K562 (cell line): ENCODE measurements at regions not wholly inside any gene's neighbourhood (a gene's known extent, or its start where the extent isn't known, plus 50 kb on each side); places are given as distances from the start of the nearest gene placed in this dataset.

Experiments used
- ATAC-seq: fragments of 200-7000 bp; cut with Tn5 transposase; 3 replicates; pipeline ENCODE4 v1.9.1; 2020; ENCODE audit warnings: moderate library complexity
- BruUV-seq: library from RNA; stranded (reverse); fragments of 400-500 nt; replicated peaks from 2 replicates; lab custom pipeline; 2021; lab: Mats Ljungman, UMichigan
- CTCF ChIA-PET: fragments of 300-600 bp; formaldehyde crosslinking; extraction: SDS; loops from one replicate; lab custom pipeline; 2021; ENCODE audit warnings: low intra/inter-chr PET ratio; lab: Yijun Ruan, JAX
- POLR2A ChIA-PET: fragments of 300-600, 350-650 bp; sonication (Branson Sonifier 250); formaldehyde crosslinking; extraction: SDS; loops from one replicate; lab custom pipeline; 2021; ENCODE audit warnings: antibody characterized with exemption, inconsistent platforms; lab: Yijun Ruan, JAX
- DNase-seq, 4 experiments: peaks; one replicate each; pipeline versions ENCODE4 v3.0.0 to v3.0.0-alpha.2; 2011 to 2018; ENCODE audit warnings: low spot score in 3 of 4, mixed read lengths in 3 of 4; ENCODE audit errors: extremely low read depth in 1 of 4
- FAIRE-seq: peaks from 2 replicates; lab custom pipeline; 2011; peaks lifted over from hg19 to GRCh38; lab: Jason Lieb, UNC
- H2AFZ ChIP-seq: 2 replicates; pipeline ENCODE4 v1.6.0; 2011; ENCODE audit warnings: low read depth, low read length, control low read depth, inconsistent platforms
- H3K27ac ChIP-seq: fragments of 200-600 bp; 3 replicates; pipeline ENCODE4 v1.8.0; 2011; ENCODE audit warnings: low read depth, mild to moderate bottlenecking, control low read depth, inconsistent platforms, low read length, moderate library complexity, mixed read lengths; ENCODE audit errors: extremely low read depth
- H3K27me3 ChIP-seq, 2 experiments: fragments of 300-600 bp in 1 of 2; 2 replicates in 1 of 2; 3 replicates in 1 of 2; pipeline versions ENCODE4 v1.6.0 to v1.8.0; 2011; ENCODE audit warnings: inconsistent platforms in 2 of 2, low read length in 2 of 2, mild to moderate bottlenecking in 1 of 2, mixed read lengths in 1 of 2, moderate library complexity in 1 of 2; ENCODE audit not compliant: control insufficient read depth in 2 of 2, insufficient read depth in 2 of 2
- H3K36me3 ChIP-seq: fragments of 300-600 bp; 3 replicates; pipeline ENCODE4 v1.8.0; 2011; ENCODE audit warnings: mild to moderate bottlenecking, low read length, inconsistent platforms; ENCODE audit not compliant: control insufficient read depth, insufficient read depth
- H3K4me1 ChIP-seq, 2 experiments: fragments of 200-600 bp in 1 of 2; replicated peaks in 1 of 2; 2 replicates in 1 of 2; 3 replicates in 1 of 2; pipeline versions ENCODE4 v1.5.1 to v1.8.0; 2011; ENCODE audit warnings: inconsistent platforms in 2 of 2, low read length in 2 of 2, mild to moderate bottlenecking in 1 of 2, mixed read lengths in 1 of 2, moderate library complexity in 1 of 2; ENCODE audit not compliant: control insufficient read depth in 2 of 2, insufficient read depth in 2 of 2
- H3K4me2 ChIP-seq: 2 replicates; pipeline ENCODE4 v1.6.1; 2011; ENCODE audit warnings: low read length, control low read depth, inconsistent platforms, mixed read lengths; ENCODE audit not compliant: insufficient read depth
- H3K4me3 ChIP-seq: fragments of 200-600 bp; sonication (generic), shearing (Covaris generic); 2 replicates; pipeline ENCODE4 v1.5.1; 2016; ENCODE audit warnings: control low read depth, inconsistent platforms
- H3K79me2 ChIP-seq: fragments of 200-600 bp; 3 replicates; pipeline ENCODE4 v1.8.0; 2011; ENCODE audit warnings: low read length, inconsistent platforms; ENCODE audit not compliant: control insufficient read depth, insufficient read depth
- H3K9ac ChIP-seq, 2 experiments: 2 replicates each; pipeline versions ENCODE4 v1.6.0 to v1.6.1; 2011; ENCODE audit warnings: low read depth in 2 of 2, low read length in 2 of 2, control low read depth in 1 of 2, inconsistent platforms in 1 of 2, mild to moderate bottlenecking in 1 of 2, mixed read lengths in 1 of 2; ENCODE audit not compliant: insufficient read depth in 1 of 2
- H3K9me1 ChIP-seq: one replicate; pipeline ENCODE4 v1.6.0; 2011; ENCODE audit warnings: inconsistent platforms, mild to moderate bottlenecking, low read length, moderate library complexity; ENCODE audit not compliant: control insufficient read depth, insufficient read depth
- H3K9me3 ChIP-seq: replicated peaks from 2 replicates; pipeline ENCODE4 v1.5.1; 2011; ENCODE audit warnings: low read depth, low read length, inconsistent platforms; ENCODE audit not compliant: control insufficient read depth, insufficient read depth
- H4K20me1 ChIP-seq: replicated peaks from 2 replicates; pipeline ENCODE4 v1.6.1; 2011; ENCODE audit warnings: low read length, inconsistent platforms, mixed read lengths; ENCODE audit not compliant: control insufficient read depth, insufficient read depth
- ARID2 ChIP-seq: fragments of 450-650 bp; IDR thresholded peaks from 2 replicates; pipeline ENCODE4 v1.6.1; 2017; ENCODE audit warnings: antibody characterized with exemption, mild to moderate bottlenecking
- ASH1L ChIP-seq: fragments of 450-650 bp; IDR thresholded peaks from 2 replicates; pipeline ENCODE4 v1.6.1; 2018; ENCODE audit warnings: borderline replicate concordance, mild to moderate bottlenecking, low read depth; ENCODE audit not compliant: partially characterized antibody
- EZH2 ChIP-seq: IDR thresholded peaks from 2 replicates; pipeline ENCODE4 v1.6.1; 2012; ENCODE audit warnings: low read depth, mild to moderate bottlenecking, inconsistent platforms, low read length, borderline replicate concordance
- FOXJ3 ChIP-seq: sonication (generic); formaldehyde crosslinking; IDR thresholded peaks from 2 replicates; pipeline ENCODE4 v1.4.0; 2020; ENCODE audit warnings: mild to moderate bottlenecking, missing genetic modification reagents
- IFI16 ChIP-seq: fragments of 250-450 bp; sonication (Bioruptor Pico); IDR thresholded peaks from 2 replicates; pipeline ENCODE4 v2.1.2; 2022; ENCODE audit warnings: mild to moderate bottlenecking, inconsistent platforms
- MITF ChIP-seq: IDR thresholded peaks from 2 replicates; pipeline ENCODE4 v1.6.1; 2014; ENCODE audit warnings: antibody characterized with exemption
- ZBTB12 ChIP-seq: fragments of 250-450 bp; sonication (Bioruptor Pico); IDR thresholded peaks from 2 replicates; pipeline ENCODE4 v1.4.0; 2020
- ZFPM2 ChIP-seq: fragments of 250-450 bp; sonication (Bioruptor Pico); IDR thresholded peaks from 2 replicates; pipeline ENCODE4 v1.5.1; 2022; ENCODE audit warnings: mild to moderate bottlenecking
- ZMIZ1 ChIP-seq, 2 experiments: fragments of 150-350 bp in 1 of 2; IDR thresholded peaks; 2 replicates each; pipeline ENCODE4 v1.6.1; 2012 to 2016; ENCODE audit warnings: low read depth in 2 of 2, low read length in 2 of 2, mild to moderate bottlenecking in 1 of 2, moderate library complexity in 1 of 2
- ZNF3 ChIP-seq: fragments of 250-450 bp; sonication (Bioruptor Pico); IDR thresholded peaks from 2 replicates; pipeline ENCODE4 v1.5.0; 2021; ENCODE audit warnings: mild to moderate bottlenecking, moderate library complexity
- ZNF512 ChIP-seq: IDR thresholded peaks from 2 replicates; pipeline ENCODE4 v1.6.1; 2016; ENCODE audit warnings: missing genetic modification characterization, missing compliant biosample characterization
- ZNF764 ChIP-seq: fragments of 250-450 bp; sonication (Bioruptor Pico); IDR thresholded peaks from 2 replicates; pipeline ENCODE4 v1.4.0; 2020; ENCODE audit warnings: low read depth, mild to moderate bottlenecking, moderate library complexity
- in situ Hi-C: fragments of 300-500 bp; cut with MboI; formaldehyde crosslinking; loops from 4 replicates; pipeline ENCODE4 v1.15.0; 2018; ENCODE audit warnings: inconsistent platforms, mixed read lengths
- intact Hi-C: fragments of 100-400 bp; cut with micrococcal nuclease; formaldehyde crosslinking; loops from 2 replicates; pipeline ENCODE4 v1.14.2; 2022

GRCh38 chr9:75830303-75830702, 60.2 kb upstream of the PCSK5 start (continued):
- TF ChIP-seq ZNF512 (tag) (no peak), ZBTB12 (CRISPR knock-in tag) (no peak), ARID2 (no peak), ZNF3 (no peak), IFI16 (CRISPR knock-in tag) (no peak), ASH1L (no peak), EZH2 (no peak)

- in situ Hi-C loops: no loop called here
- CTCF ChIA-PET: no interaction called here
- Histone ChIP-seq H3K4me1 (no peaks in the 10 kb centered on the region), H3K27me3 (no peaks in the 10 kb centered on the region), H3K9me1 (no peaks in the 10 kb centered on the region), H3K79me2 (no peaks in the 10 kb centered on the region), H2AFZ (no peak overlapping the region), H3K4me3 (no peak overlapping the region), H3K9ac (no peak overlapping the region), H3K4me2 (no peak overlapping the region), H4K20me1 (no peaks in the 10 kb centered on the region), H3K27ac (no peak overlapping the region), H3K36me3 (no peaks in the 10 kb centered on the region), H3K9me3 (no peaks in the 10 kb centered on the region)
- ATAC-seq (no peak), FAIRE-seq (no peak), DNase-seq (no peak)
- POLR2A ChIA-PET: no interaction called here
- no TSS peak for BruUV-seq
- intact Hi-C loops: no loop called here
- no peak for TF ChIP-seq ZMIZ1 (IDR thresholded peaks at IDR 0.05; ENCODE audit: low read depth in 2 of 2, low read length in 2 of 2)
- no peak for TF ChIP-seq ZNF764 (CRISPR knock-in tag)
- TF ChIP-seq MITF: no peak
- no peak for TF ChIP-seq ZFPM2
- no peak for TF ChIP-seq FOXJ3 (CRISPR knock-in tag)
These were observed 56.7 kb upstream of the PCSK5 start for GRCh38 chr9:75833778-75834177.
